ENCODE measurements at regions not wholly inside any gene's neighbourhood (a gene's known extent, or its start where the extent isn't known, plus 50 kb on each side); places are given as distances from the start of the nearest gene placed in this dataset.
"Not testable (repeated sequence)": the region's sequence is repeated elsewhere in the genome, so short reads cannot be mapped to it uniquely, and the experiment has no call there.

DNA sequence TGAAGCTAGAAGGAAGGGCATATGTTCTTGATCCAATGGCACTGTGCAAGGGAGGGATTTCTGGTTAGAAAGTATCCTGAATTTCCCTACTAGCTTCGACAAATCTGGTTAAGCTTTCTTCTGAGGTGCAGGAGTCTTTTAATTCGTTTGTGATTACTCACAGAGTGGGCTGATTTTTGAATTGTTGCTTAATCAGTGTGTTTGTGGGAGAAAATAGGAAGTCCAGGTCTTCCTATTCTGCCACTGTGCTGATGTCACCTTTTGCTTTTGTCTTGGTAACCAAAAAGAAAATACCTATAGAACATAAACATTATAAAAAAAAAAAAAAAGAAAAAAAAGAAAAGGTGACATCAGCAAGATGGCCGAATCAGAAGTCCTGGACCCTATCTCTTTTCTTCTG lies 1008.6 kb downstream of the TSN start:
- no peak for DNase-seq (ENCODE audit: low read depth in 3 of 3)

DNA sequence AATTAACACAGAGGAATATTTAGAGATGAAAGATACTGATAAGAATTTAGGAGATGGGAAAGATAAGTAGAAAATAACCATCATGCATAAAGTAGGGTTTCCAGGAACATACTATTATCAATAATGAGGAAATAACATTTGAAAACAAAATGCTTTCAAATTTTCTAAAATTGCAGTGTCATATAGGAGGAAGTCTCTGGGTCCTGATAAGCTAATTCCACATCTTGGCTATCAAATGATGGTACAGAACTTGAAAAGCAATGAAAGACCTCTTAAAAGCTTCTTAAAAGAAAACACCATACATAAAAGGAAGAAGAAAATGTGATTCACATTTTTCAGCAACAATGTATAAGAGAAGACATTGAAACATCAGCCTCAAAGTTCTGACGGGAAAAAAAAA lies 1024.8 kb downstream of the TSN start:
- no peak for DNase-seq (ENCODE audit: low read depth in 3 of 3)

DNA sequence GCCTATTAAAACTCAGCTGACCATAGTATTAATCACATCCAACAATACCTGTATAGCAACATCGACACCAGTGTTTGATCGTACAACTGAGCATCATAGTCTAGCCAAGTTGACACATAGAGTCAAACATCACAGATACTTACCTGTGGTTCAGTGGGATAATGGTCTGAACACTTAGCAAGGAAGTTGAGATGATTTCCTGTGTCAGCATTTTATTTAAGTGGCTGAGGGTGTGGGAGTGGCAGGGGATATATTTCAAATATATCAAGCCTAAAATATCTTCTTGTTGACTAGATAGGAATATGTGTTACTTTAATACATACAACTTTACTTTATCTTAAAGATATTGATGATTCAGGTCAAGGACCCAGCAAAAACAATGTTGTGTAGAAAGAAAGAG lies 1038.6 kb downstream of the TSN start:
- DNase-seq (ENCODE audit: low read depth in 3 of 3): no peak

DNA sequence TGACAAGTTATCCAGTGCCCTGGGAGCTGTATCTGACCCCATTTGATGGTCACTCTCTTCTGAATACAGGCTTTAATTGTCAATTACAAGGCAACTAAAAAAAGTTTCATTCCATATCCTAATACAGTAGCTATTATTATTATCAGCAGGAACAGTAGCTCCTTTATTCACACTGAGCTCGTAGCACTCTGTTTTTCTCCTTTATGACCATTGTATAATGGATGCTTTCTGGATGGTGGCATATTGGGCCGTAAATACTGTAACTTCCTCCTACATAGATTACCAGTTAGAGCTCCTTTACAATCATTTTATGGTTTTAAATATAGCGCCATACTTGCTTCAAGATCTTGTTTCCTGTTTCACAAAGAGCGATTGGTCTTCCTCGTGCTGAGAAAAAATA lies 1040.3 kb downstream of the TSN start:
- DNase-seq (ENCODE audit: low read depth in 3 of 3): no peak

DNA sequence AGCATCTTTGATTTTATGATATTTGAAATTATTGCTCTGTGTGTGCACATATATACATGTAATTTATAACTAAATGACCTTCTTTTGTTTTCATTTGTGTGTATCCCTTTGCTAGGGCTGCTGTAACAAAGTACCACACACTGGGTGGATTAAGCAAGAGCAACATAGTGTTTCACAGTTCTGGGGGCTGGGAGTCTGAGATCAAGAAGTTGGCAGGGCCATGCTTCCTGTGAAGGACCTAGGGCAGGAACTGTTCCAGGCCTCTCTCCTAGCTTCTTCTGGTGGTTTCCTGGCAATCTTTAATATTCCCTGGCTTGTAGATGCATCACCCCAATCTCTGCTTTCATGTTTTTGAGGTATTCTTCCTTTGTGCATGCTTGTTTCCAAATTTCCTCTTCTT lies 1043.9 kb downstream of the TSN start:
- no peak for DNase-seq (ENCODE audit: low read depth in 3 of 3)

DNA sequence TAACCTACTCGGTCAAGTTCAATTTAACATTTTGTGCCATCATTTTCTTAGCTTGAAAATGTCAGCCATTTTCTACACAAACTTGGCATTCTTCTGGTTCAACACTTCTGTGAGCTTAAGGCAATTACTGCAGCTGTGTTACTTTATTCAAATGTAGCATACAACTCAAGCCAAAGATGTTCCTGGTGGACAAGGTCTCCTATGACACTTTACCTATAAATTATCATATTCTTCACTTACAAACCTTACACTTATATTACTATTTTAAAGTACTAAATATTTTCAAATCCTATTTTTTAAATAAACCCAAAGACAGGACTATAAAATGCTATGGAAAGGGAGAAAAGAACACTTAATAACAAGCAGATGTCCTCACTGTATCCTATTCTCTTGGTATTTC lies 1045.3 kb downstream of the TSN start:
- no peak for DNase-seq (ENCODE audit: low read depth in 3 of 3)

DNA sequence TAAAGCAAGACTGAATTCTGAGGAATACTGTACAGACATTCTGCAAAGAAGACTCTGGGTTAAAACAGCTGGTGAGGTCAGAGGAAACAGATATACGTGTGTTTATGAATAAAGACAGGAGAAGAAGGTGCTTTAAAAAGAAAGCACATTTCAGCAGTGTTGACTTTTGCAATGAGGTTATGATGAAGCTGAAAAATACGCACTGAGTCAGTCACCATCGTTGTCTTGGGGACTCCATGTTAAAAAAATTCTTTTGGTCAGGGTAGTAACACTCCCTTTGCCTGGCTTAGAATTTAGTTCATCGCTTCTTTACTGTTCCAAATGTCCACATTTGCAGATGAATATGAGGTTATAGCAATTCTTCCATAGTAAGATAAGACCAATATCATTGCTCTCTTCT lies 1049.0 kb downstream of the TSN start:
- no peak for DNase-seq (ENCODE audit: low read depth in 3 of 3)

DNA sequence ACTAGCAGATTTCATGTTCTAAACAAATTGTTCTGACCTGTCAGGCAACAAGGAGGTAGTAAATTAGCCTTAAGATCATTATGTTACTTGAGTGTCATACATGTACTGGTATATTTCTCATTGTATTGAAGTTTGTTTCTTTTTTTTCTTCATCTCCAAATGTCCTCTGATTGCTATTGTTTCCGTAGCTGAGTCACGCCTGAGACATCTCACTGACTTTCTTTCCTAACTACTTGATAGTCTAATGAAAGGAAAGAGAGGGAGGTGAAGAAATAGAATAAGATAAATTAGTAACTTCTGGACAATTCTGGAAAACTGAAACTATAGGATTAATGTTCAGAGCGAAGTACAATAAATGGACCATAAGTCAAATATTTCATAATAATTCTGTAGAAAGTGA lies 1049.9 kb downstream of the TSN start:
- no peak for DNase-seq (ENCODE audit: low read depth in 3 of 3)

DNA sequence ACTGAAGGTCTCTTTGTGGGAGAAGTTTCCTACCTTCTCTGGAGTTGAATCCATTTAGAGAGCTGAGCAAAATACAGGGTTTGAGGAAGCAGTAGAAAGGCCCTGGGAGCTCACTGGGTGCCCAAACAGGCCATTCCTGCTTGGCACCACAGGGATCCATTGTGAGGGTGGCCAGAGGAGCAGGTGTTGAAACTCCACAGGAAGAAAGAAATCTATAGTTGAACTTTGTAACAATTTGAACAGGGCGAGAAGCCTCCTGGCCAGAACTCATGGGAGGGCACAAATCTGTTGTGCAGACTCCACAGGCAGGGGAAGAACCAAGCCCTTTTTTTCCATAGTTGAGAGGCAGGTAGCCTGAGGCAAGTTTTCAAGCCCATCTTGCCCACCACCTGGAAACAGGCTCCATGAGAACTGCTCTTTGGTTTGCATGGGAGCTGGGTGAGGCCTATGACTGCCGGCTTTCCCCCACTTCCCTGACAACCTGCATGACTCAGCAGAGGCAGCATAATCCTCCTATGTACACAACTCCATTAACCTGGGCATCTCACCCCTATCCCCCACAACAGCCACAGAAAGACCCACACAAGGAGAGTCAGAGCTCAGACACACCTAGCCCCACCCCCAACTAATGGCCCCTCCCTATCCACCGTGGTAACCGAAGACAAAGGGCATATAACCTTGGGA lies 1053.0 kb downstream of the TSN start:
- DNase-seq (ENCODE audit: low read depth in 3 of 3): no peak

DNA sequence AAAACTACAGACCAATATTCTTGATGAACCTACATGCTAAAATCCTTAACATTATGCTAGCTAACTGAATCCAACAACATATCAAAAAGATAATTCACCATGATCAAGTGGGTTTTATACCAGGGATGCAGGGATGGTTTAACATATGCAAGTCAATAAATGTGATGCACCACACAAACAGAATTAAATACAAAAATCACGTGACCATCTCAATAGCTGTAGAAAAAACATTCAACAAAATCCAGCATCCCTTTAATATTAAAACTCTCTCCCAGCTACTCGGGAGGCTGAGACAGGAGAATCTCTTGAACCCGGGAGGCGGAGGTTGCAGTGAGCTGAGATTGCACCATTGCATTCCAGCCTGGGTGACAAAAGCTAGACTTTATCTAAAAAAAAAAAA lies 1056.8 kb downstream of the TSN start:
- not testable (repeated sequence) for DNase-seq (ENCODE audit: low read depth in 3 of 3)

DNA sequence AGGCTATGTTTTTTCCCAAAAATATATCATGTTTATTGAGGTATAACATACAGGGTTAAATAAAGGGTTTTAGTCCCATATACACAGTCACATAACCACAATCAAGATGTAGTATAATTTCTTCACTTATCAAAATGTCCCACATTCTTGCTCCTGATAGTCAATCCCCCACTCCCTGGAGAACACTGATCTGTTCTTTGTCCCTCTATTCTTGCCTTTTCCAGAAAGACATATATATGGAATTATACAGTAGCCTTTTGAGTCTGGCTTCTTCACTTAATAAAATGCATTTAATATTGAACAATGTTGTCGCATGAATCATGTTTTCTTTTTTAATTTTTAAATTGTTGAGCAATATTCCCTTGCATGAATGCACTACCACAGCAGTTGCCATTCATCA lies 1059.7 kb downstream of the TSN start:
- DNase-seq (ENCODE audit: low read depth in 3 of 3): no peak

DNA sequence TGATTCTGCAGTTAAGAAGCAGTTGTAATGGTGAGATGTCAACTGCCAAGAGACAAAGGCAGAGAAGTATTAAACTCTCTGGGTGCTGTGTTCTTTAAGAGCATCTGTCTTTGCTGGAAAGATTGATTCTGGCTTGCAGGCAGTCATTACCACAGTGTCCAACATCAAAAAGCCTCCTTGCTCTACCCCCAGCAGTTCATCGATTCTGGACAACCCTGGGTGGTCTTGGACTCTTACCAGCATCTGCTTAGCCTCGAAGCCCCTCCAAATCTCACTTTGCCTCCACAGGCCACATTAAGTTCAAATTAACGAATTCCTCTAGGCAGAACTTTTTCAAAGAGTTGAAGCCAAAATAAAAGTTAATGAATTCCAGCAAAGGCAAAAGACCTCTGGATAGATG lies 1061.4 kb downstream of the TSN start:
- no peak for DNase-seq (ENCODE audit: low read depth in 3 of 3)

DNA sequence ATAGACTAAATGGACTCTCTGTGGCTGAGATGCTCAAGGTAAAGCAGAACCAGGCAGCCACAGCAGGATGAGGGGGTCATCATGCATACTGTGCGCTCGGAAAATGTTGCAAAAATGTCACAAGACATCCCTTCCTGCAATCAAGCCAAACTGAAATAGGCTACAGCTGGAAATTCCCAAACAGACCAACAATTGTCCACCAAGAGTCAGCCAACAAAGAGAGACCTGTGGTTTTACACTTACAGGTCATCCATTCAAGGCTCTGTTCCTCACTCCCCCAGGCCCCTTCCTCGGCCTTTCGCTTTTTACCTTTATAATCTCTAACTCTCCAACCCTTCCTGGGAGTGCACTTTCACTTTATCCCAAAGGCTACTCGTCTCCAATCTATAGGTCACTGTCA lies 1066.9 kb downstream of the TSN start:
- no peak for DNase-seq (ENCODE audit: low read depth in 3 of 3)

DNA sequence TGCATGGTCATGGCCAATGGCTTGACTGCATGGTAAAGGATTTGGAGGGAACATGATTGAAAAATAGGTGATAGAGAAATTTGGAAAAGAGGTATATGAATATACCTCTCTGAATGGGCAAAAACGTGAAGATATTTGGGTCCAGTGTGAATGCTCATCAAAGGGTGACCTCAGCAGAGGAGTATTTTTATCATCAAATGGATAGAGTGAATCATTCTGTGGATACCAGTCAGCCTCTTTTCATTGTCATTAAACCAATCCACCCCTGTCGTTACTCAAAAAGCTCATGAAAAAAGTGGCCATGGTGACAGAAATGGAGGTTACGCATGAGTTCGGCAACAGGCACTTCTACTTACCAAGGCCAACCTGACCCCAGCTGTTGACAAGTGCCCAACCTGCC lies 1074.7 kb downstream of the TSN start:
- no peak for DNase-seq (ENCODE audit: low read depth in 3 of 3)

DNA sequence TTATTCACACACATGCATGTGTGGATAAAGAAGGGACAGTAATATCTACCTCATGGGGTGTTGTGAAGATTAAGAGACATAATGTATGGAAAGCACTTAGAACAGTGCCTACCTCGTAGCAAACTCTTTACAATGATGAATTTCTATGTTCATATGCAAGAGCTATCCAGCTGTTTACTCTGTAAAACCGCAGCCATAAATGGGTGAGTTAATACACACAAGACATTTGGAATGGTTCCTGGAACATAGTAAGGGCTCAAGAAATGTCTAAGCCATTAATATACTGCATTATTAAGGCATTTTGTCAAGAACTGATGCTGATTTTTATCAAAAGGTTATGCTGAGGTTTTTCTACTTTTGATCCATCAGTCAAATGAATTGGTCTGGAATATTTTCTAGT lies 1076.2 kb downstream of the TSN start:
- no peak for DNase-seq (ENCODE audit: low read depth in 3 of 3)

DNA sequence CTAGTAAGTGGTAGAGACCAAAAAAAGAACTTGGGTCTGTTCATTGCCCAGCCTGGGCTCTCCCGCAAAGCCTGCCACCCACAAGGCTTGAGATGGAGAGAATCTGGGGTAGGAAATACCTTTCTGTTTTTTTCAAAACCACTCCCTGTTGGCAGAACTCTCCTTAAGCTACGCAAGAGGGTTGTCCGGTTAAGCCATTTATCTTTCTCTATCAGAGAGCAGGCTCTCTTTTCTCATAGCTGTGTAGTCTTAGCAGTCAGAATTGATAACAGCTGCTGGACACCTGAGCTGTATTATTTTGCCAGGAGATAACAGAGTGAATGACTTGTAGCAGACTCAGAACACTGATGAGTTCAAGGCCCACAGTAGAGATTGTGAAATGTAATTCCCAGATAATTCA lies 1088.1 kb downstream of the TSN start:
- DNase-seq (ENCODE audit: low read depth in 3 of 3): no peak

DNA sequence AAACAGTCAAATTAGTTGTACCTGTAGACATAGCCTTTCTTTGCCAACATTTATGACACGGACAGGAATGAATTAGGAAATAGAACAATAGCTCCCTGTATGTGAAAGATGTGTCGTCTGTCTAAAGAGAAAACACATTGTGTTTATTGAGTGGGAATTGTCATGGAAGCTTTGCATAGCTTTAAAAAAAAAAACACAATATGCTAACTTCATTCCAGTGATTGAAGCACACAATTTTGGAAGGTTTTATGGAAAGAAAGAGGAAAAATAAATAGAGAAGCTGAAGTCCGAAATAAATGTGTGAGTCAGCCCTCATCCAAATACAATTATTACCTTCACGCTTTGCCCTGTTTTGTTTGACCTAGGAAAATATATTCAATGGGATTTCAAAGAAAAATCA lies 1095.7 kb downstream of the TSN start:
- DNase-seq (ENCODE audit: low read depth in 3 of 3): no peak

DNA sequence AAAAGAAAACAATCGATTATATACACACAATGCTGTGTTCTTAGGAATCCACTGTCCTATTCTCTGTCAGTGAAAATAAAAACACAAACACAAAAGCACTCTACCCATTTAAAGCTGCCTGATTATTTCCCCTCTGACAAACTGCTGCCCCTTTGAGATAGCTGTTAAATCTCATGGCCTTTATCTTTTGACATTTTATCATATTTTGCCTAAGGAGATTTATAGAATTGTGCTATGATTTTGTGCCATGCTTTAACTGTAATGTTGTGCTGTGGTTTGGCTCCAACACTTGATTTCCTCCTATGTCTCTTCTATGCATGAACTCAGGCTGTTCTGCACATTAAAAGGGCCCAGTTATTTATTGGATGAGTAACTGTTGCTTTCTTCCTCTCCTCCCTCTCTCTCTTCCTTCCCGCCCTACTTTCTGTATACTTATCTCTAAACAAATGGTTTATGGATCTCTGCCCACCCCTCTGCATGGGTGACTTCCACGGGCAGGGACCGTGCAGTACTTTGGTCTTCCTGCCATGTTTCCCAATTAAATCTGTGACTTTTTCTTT lies 1096.6 kb downstream of the TSN start:
- DNase-seq (ENCODE audit: low read depth in 3 of 3): no peak

DNA sequence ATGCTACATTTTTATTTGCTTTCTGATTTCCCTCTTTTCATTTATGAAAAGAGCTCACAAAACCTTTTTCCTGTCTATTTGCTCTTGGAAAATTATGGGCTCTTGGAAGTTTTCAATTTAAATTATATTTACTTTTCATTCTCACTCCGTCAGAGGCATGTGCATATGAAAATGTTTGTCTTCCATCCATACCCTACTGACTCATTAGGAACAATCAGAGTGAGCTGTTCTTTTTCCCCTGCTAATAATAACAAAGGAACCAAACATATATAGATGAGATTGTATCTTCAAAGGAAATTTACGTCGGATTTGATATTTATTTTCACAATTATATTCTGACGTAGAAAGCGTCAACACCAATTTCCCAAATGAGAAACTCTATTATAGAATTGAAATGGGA lies 1101.2 kb downstream of the TSN start:
- no peak for DNase-seq (ENCODE audit: low read depth in 3 of 3)

DNA sequence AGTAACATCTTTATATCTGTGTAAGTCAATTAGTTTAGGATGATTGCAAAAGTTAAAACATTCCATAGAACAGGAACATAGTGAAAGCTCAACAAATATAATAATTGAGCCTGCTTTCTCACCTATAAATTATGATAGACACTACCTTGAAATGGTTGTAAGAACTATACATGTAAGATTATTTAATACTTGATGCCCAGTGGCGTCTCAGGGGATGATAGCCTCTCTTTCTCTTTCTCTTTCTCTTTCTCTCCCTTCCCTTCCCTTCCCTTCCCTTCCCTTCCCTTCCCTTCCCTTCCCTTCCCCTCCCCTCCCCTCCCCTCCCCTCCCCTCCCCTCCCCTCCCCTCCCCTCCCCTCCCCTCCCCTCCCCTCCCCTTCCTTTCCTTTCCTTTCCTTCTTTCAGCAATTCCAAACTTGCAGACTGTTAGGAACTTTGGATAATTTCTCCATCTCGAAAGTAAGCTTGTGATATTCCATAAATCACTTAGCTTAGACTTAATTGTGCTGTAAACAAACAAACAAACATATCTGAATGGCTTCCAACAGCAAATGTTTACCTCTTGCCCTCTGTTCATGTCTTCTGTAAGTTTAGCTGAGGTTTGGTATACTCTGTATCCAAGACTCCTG lies 1102.7 kb downstream of the TSN start:
- DNase-seq (ENCODE audit: low read depth in 3 of 3): no peak

DNA sequence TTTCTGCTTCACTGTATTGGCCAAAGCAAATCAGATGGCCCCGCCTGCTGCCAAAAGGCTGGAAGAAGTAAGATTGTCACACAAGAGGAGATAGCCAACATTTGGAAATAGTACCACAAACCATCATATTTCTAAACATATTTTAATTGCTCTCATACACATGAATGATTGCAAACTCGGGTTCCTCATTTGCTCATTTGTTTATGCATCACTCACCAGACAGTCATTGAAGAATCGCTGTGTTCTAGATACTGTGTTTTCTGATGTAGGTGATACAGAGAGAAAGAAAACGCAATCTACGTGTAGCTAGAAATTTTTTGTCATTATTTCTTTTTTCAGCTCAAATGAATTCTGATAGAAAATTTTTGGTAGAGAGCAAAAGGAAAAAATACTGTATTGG lies 1103.4 kb downstream of the TSN start:
- DNase-seq (ENCODE audit: low read depth in 3 of 3): no peak

DNA sequence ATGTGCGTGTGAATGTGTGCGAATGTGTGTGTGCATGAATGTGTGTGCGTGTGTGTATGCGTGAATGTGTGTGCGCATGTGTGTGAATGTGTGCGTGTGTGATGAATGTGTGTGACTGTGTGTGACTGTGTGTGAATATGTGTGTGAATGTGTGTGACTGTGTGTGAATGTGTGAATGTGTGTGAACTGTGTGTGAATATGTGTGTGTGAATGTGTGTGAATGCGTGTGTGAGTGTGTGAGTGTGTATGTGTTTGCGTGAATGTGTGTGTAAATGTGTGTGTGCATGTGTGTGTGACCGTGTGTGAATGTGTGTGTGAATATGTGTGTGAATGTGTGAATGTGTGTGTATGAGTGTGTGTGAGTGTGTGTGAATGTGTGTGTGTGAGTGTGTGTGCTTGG lies 1103.8 kb downstream of the TSN start:
- DNase-seq (ENCODE audit: low read depth in 3 of 3): no peak

DNA sequence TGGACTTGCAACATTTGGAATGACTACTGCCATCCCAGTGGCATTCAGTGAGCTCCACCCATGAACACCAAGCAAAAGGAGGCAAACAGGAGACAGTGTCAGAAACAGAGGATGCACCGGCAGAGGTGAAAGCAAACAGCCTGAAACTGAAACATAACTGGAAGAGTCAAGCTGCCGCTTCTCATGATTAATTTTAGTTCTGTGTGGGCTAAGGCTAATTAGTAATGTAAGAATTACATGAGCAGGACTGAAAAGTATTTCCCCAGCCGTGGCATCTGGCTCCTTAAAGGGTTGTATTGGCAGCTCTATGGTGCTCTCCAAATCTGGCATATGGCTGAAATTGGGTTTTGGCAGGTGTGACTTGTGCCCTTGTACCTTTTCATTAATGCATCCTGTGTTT lies 1108.1 kb downstream of the TSN start:
- no peak for DNase-seq (ENCODE audit: low read depth in 3 of 3)

DNA sequence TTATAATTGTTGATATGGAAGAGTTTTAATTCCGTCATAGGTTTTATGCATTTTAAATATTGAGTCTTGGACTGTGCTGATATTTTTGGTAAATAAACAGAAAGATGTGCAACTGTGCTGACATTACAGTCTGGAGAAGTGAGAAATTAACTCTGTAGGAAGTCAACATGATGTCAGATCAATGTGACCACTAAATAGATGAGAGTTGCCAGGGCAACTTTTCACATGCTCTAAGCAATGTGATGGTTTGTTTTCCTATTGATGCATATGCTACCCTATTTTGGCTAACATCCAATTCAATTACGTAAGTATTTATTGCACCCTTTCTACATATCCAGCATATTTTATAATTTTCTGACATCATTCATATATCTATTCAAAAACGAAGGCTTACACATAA lies 1109.3 kb downstream of the TSN start:
- DNase-seq (ENCODE audit: low read depth in 3 of 3): no peak

Measured in stimulated activated CD4-positive, alpha-beta T cell treated with anti-CD3 and anti-CD28 coated beads, TNF-alpha, amount 100 ng/mL, for 4 hours (primary cell).